ENCODE measurements at regions not wholly inside any gene's neighbourhood (a gene's known extent, or its start where the extent isn't known, plus 50 kb on each side); places are given as distances from the start of the nearest gene placed in this dataset.

GRCh38 chr11:27183672-27184457 lies 143.2 kb downstream of the BBOX1 start:
- Mint-ChIP-seq H3K4me1 (ENCODE audit: low read depth) (no peaks in the 10 kb centered on the region), H3K27me3 (peaks cover 16% of the 10 kb centered on the region), H3K4me3 (no peak overlapping the region), H3K9me3 (no peaks in the 10 kb centered on the region), H3K36me3 (ENCODE audit: low read depth) (no peaks in the 10 kb centered on the region), H3K27ac (no peak overlapping the region)
- Histone ChIP-seq H3K9me3 (ENCODE audit: control insufficient read depth in 1 of 2, insufficient read depth in 1 of 2, low read length in 2 of 2) (no peaks in the 10 kb centered on the region), H3K4me3 (ENCODE audit: low read length) (no peak overlapping the region), H3K4me1 (ENCODE audit: insufficient read depth, low read length) (no peaks in the 10 kb centered on the region), H3K36me3 (ENCODE audit: insufficient read depth, low read length) (no peaks in the 10 kb centered on the region), H3K27ac (ENCODE audit: low read depth in 1 of 2, low read length in 2 of 2) (no peak overlapping the region), H3K27me3 (ENCODE audit: control insufficient read depth in 1 of 2, insufficient read depth in 2 of 2, low read length in 2 of 2) (peaks cover 0 to 2% of the 10 kb centered on the region in 2 experiments)
- DNase-seq (peak in 9 of 14 experiments; percentile 5 to 59 (median 18)), ATAC-seq (ENCODE audit: poor library complexity) (peak; percentile 32)
- TF ChIP-seq, protein P1, sequence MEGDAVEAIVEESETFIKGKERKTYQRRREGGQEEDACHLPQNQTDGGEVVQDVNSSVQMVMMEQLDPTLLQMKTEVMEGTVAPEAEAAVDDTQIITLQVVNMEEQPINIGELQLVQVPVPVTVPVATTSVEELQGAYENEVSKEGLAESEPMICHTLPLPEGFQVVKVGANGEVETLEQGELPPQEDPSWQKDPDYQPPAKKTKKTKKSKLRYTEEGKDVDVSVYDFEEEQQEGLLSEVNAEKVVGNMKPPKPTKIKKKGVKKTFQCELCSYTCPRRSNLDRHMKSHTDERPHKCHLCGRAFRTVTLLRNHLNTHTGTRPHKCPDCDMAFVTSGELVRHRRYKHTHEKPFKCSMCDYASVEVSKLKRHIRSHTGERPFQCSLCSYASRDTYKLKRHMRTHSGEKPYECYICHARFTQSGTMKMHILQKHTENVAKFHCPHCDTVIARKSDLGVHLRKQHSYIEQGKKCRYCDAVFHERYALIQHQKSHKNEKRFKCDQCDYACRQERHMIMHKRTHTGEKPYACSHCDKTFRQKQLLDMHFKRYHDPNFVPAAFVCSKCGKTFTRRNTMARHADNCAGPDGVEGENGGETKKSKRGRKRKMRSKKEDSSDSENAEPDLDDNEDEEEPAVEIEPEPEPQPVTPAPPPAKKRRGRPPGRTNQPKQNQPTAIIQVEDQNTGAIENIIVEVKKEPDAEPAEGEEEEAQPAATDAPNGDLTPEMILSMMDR (IDR thresholded peaks at IDR 0.05), result peak; percentile 48
- ChIA-PET CTCF (interaction anchor here (0.6 to 1.2 kb wide), 4 partner anchors 14 to 313 kb away, joined by 3 to 19 read pairs (median 4); no protein-coding TSS in a partner anchor), POLR2A (interaction anchor here (1.0 kb wide), 1 partner anchor 302 kb away, joined by 5 read pairs; no protein-coding TSS in a partner anchor)
- intact Hi-C loops (cut with DNase I, micrococcal nuclease), result loop anchor here (1.0 to 2.0 kb wide), 2 partner anchors 302 to 303 kb away; no protein-coding TSS in a partner anchor

DNA sequence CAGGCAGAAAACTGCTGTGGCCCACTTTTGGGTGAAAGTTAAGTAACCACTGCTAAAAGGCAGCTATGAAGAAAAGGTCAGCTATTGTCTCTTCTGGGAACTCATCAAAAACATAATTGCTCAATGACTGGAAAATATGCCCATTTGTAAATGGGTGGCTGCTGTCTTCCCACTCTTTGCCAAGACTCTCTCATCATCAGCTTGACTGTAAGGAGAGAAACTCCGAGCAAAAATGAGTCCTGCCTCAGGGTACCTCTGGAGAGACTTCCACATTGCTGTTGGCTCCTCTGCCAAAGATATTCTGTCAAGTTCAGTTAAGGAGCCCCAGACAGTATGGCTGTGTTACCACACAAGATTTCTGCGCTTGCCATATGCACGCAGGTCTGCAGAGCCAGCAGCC lies 138.7 kb downstream of the BBOX1 start:
- no peaks in the 10 kb centered on the region for H3K36me3 Mint-ChIP-seq (ENCODE audit: low read depth)
- intact Hi-C loops (cut with DNase I, micrococcal nuclease), result no loop called here
- ATAC-seq (ENCODE audit: poor library complexity), result no peak

GRCh38 chr11:27178859-27179258 lies 138.2 kb downstream of the BBOX1 start:
- H3K36me3 ChIP-seq (ENCODE audit: insufficient read depth, low read length), result no peaks in the 10 kb centered on the region
- CTCF ChIA-PET, result no interaction called here

More for the DNA sequence above, 138.7 kb downstream of the BBOX1 start:
- H3K36me3 ChIP-seq (ENCODE audit: insufficient read depth, low read length), result no peaks in the 10 kb centered on the region
- TF ChIP-seq, protein P1 (IDR thresholded peaks at IDR 0.05), result no peak
- no peak overlapping the region for H3K4me3 ChIP-seq (ENCODE audit: low read length)
- no peaks in the 10 kb centered on the region for H3K9me3 ChIP-seq (ENCODE audit: control insufficient read depth in 1 of 2, insufficient read depth in 1 of 2, low read length in 2 of 2)
- ChIA-PET CTCF (no interaction called here), POLR2A (no interaction called here)
- H3K27me3 ChIP-seq (ENCODE audit: control insufficient read depth in 1 of 2, insufficient read depth in 2 of 2, low read length in 2 of 2), result peaks cover 2 to 3% of the 10 kb centered on the region in 2 experiments
- peaks cover 11% of the 10 kb centered on the region for H3K27me3 Mint-ChIP-seq
- no peak overlapping the region for H3K27ac ChIP-seq (ENCODE audit: low read depth in 1 of 2, low read length in 2 of 2)
- H3K4me3 Mint-ChIP-seq, result no peak overlapping the region
- H3K27ac Mint-ChIP-seq, result no peak overlapping the region
- H3K4me1 Mint-ChIP-seq (ENCODE audit: low read depth), result no peaks in the 10 kb centered on the region
- no peaks in the 10 kb centered on the region for H3K4me1 ChIP-seq (ENCODE audit: insufficient read depth, low read length)
- no peaks in the 10 kb centered on the region for H3K9me3 Mint-ChIP-seq
- DNase-seq, result no peak

More at GRCh38 chr11:27178859-27179258, 138.2 kb downstream of the BBOX1 start:
- H3K4me1 ChIP-seq (ENCODE audit: insufficient read depth, low read length), result no peaks in the 10 kb centered on the region
- intact Hi-C loops (cut with DNase I, micrococcal nuclease), result no loop called here
- H3K27me3 ChIP-seq (ENCODE audit: control insufficient read depth in 1 of 2, insufficient read depth in 2 of 2, low read length in 2 of 2), result peaks cover 2 to 3% of the 10 kb centered on the region in 2 experiments
- no peak overlapping the region for H3K4me3 Mint-ChIP-seq
- no peak overlapping the region for H3K27ac ChIP-seq (ENCODE audit: low read depth in 1 of 2, low read length in 2 of 2)
- no peaks in the 10 kb centered on the region for H3K4me1 Mint-ChIP-seq (ENCODE audit: low read depth)
- H3K27ac Mint-ChIP-seq, result no peak overlapping the region
- peaks cover 11% of the 10 kb centered on the region for H3K27me3 Mint-ChIP-seq
- ATAC-seq (ENCODE audit: poor library complexity) (no peak), DNase-seq (no peak)
- POLR2A ChIA-PET, result no interaction called here
- TF ChIP-seq, protein P1 (IDR thresholded peaks at IDR 0.05), result no peak
- H3K4me3 ChIP-seq (ENCODE audit: low read length), result no peak overlapping the region
- H3K9me3 Mint-ChIP-seq, result no peaks in the 10 kb centered on the region
- H3K36me3 Mint-ChIP-seq (ENCODE audit: low read depth), result no peaks in the 10 kb centered on the region
- H3K9me3 ChIP-seq (ENCODE audit: control insufficient read depth in 1 of 2, insufficient read depth in 1 of 2, low read length in 2 of 2), result peaks cover 0 to 3% of the 10 kb centered on the region in 2 experiments
